HEK293T (cell line): ENCODE measurements at regions not wholly inside any gene's neighbourhood (a gene's known extent, or its start where the extent isn't known, plus 50 kb on each side); places are given as distances from the start of the nearest gene placed in this dataset.

Experiments
- CTCF ChIA-PET: fragments of 350-600 bp; formaldehyde crosslinking; extraction: SDS; loops from one replicate; lab custom pipeline; 2021; ENCODE audit warnings: antibody characterized with exemption, inconsistent platforms; lab: Yijun Ruan, JAX
- POLR2A ChIA-PET: fragments of 350-600 bp; formaldehyde crosslinking; extraction: SDS; loops from one replicate; lab custom pipeline; 2020; ENCODE audit warnings: antibody characterized with exemption, inconsistent platforms; lab: Yijun Ruan, JAX
- DNase-seq: peaks from one replicate; pipeline ENCODE4 v3.0.0; 2012; ENCODE audit warnings: mixed read lengths; ENCODE audit errors: extremely low spot score
- ARNT ChIP-seq: fragments of 450-650 bp; IDR thresholded peaks from 2 replicates; pipeline ENCODE4 v1.6.1; 2017; ENCODE audit warnings: mild to moderate bottlenecking
- BHLHE40 ChIP-seq: fragments of 450-650 bp; IDR thresholded peaks from 2 replicates; pipeline ENCODE4 v1.6.1; 2016; ENCODE audit warnings: mild to moderate bottlenecking, moderate library complexity, borderline replicate concordance
- CTBP1 ChIP-seq: fragments of 450-650 bp; IDR thresholded peaks from 2 replicates; pipeline ENCODE4 v1.6.1; 2016; ENCODE audit warnings: borderline replicate concordance
- ELF4 ChIP-seq: fragments of 450-650 bp; IDR thresholded peaks from 2 replicates; pipeline ENCODE4 v1.6.1; 2017; ENCODE audit warnings: antibody characterized with exemption
- FOXA1 ChIP-seq: fragments of 450-650 bp; IDR thresholded peaks from 2 replicates; pipeline ENCODE4 v1.6.1; 2016; ENCODE audit warnings: mild to moderate bottlenecking
- FOXK2 ChIP-seq: fragments of 450-650 bp; IDR thresholded peaks from 2 replicates; pipeline ENCODE4 v1.6.1; 2016; ENCODE audit warnings: mild to moderate bottlenecking
- FOXM1 ChIP-seq: fragments of 450-650 bp; IDR thresholded peaks from 2 replicates; pipeline ENCODE4 v1.6.1; 2017; ENCODE audit warnings: mild to moderate bottlenecking, borderline replicate concordance
- HDGF ChIP-seq: fragments of 450-650 bp; IDR thresholded peaks from 2 replicates; pipeline ENCODE4 v1.6.1; 2017; ENCODE audit warnings: antibody characterized with exemption, borderline replicate concordance
- L3MBTL2 ChIP-seq: fragments of 450-650 bp; conservative IDR thresholded peaks from 2 replicates; pipeline ENCODE4 v1.6.1; 2016; ENCODE audit warnings: mild to moderate bottlenecking
- LEF1 ChIP-seq: fragments of 450-650 bp; IDR thresholded peaks from 2 replicates; pipeline ENCODE4 v1.6.1; 2017; ENCODE audit warnings: mild to moderate bottlenecking, borderline replicate concordance
- NFRKB ChIP-seq: fragments of 450-650 bp; IDR thresholded peaks from 2 replicates; pipeline ENCODE4 v1.6.1; 2016; ENCODE audit warnings: mild to moderate bottlenecking, moderate library complexity
- PKNOX1 ChIP-seq: fragments of 450-650 bp; IDR thresholded peaks from 2 replicates; pipeline ENCODE4 v1.6.1; 2016
- SP1 ChIP-seq: fragments of 450-650 bp; IDR thresholded peaks from 2 replicates; pipeline ENCODE4 v1.6.1; 2017
- SUZ12 ChIP-seq: fragments of 450-650 bp; IDR thresholded peaks from 2 replicates; pipeline ENCODE4 v1.6.1; 2016; ENCODE audit warnings: mild to moderate bottlenecking
- TARDBP ChIP-seq: fragments of 450-650 bp; IDR thresholded peaks from 2 replicates; pipeline ENCODE4 v1.6.1; 2016
- ZNF384 ChIP-seq: fragments of 450-650 bp; IDR thresholded peaks from 2 replicates; pipeline ENCODE4 v1.6.1; 2016

- DNase-seq, result no peak
- CTCF ChIA-PET, result no interaction called here
- POLR2A ChIA-PET, result interaction anchor here (1.7 kb wide), 1 partner anchor 79 kb away, joined by 8 read pairs; the partner anchor contains the start of gene BTG1
- TF ChIP-seq FOXM1 (no peak), FOXK2 (no peak), SUZ12 (no peak), SP1 (no peak), NFRKB (no peak), BHLHE40 (no peak), ELF4 (no peak), HDGF (no peak), L3MBTL2 (no peak), LEF1 (no peak), ZNF384 (no peak), FOXA1 (no peak), ARNT (no peak), TARDBP (no peak), PKNOX1 (no peak), CTBP1 (no peak)
Observed at GRCh38 chr12:92224685-92225331, 79.2 kb upstream of the BTG1 start.

GRCh38 chr12:92223481-92223880 is 77.8 kb upstream of the BTG1 start:
- TF ChIP-seq LEF1 (no peak), SUZ12 (no peak), FOXM1 (no peak), NFRKB (no peak), ELF4 (no peak), PKNOX1 (no peak), TARDBP (no peak), FOXK2 (no peak), ZNF384 (no peak), HDGF (no peak), CTBP1 (no peak), L3MBTL2 (no peak), ARNT (no peak), BHLHE40 (no peak)
- no peak for DNase-seq
- CTCF ChIA-PET, result interaction anchor here (0.6 kb wide), 1 partner anchor 77 kb away, joined by 3 read pairs; no protein-coding TSS in a partner anchor
- POLR2A ChIA-PET, result no interaction called here

- CTCF ChIA-PET, result no interaction called here
- POLR2A ChIA-PET, result no interaction called here
Observed at GRCh38 chr12:92221656-92222315, 76.1 kb upstream of the BTG1 start.

GRCh38 chr12:92218394-92219077 is 72.9 kb upstream of the BTG1 start:
- ChIA-PET POLR2A (no interaction called here), CTCF (no interaction called here)
- no peak for DNase-seq
- TF ChIP-seq SUZ12 (no peak), NFRKB (no peak), TARDBP (no peak), L3MBTL2 (no peak)

More at GRCh38 chr12:92221656-92222315, 76.1 kb upstream of the BTG1 start:
- no peak for DNase-seq
- no peak for TF ChIP-seq PKNOX1
- TF ChIP-seq ZNF384, result no peak
- no peak for TF ChIP-seq L3MBTL2
- TF ChIP-seq FOXM1, result no peak
- TF ChIP-seq TARDBP, result no peak
- no peak for TF ChIP-seq HDGF
- TF ChIP-seq ELF4, result no peak
- TF ChIP-seq BHLHE40, result no peak

GRCh38 chr12:92216092-92216491 is 70.4 kb upstream of the BTG1 start:
- POLR2A ChIA-PET, result interaction anchor here (0.7 kb wide), 1 partner anchor 70 kb away, joined by 3 read pairs; the partner anchor contains the start of gene BTG1
- CTCF ChIA-PET, result no interaction called here
- DNase-seq, result no peak
- TF ChIP-seq HDGF, result no peak
- TF ChIP-seq NFRKB, result no peak
- no peak for TF ChIP-seq ELF4
- no peak for TF ChIP-seq SP1
- TF ChIP-seq L3MBTL2, result no peak
- TF ChIP-seq CTBP1, result no peak
- no peak for TF ChIP-seq SUZ12
- no peak for TF ChIP-seq PKNOX1
- TF ChIP-seq FOXM1, result no peak
- no peak for TF ChIP-seq FOXK2
- TF ChIP-seq LEF1, result no peak
- TF ChIP-seq TARDBP, result no peak
- no peak for TF ChIP-seq FOXA1
- no peak for TF ChIP-seq ARNT
- TF ChIP-seq ZNF384, result no peak
- TF ChIP-seq BHLHE40, result no peak
